Renal cortex interstitium (tissue), 11 donors: ENCODE measurements at regions not wholly inside any gene's neighbourhood (a gene's known extent, or its start where the extent isn't known, plus 50 kb on each side); places are given as distances from the start of the nearest gene placed in this dataset.
"Not testable (repeated sequence)": the region's sequence is repeated elsewhere in the genome, so short reads cannot be mapped to it uniquely, and the experiment has no call there.

Experiments
- DNase-seq, 11 donors: peaks; one replicate each; pipeline ENCODE4 v3.0.0-alpha.2; 2013; ENCODE audit warnings: low read depth in 9 of 11, low spot score in 4 of 11; ENCODE audit errors: extremely low read depth in 1 of 11

DNA sequence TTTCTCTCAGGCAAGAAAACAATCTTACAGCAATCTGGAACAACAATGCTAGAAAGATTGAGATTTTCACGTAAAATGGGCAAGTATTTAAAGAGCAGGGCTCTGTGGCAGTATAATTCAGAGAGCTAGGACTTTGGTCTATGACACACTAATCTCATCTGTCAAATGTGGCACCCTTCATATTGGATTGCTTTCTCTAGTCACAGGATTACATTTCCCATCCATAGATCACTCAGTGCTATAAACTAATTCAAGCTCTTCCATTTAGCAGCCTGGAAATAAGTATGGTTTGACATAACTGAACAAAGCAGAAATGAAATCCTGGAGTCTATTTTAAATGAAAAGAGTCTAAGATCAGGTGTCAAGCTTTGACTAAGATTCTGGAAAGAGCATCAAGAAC is 263.1 kb upstream of the TMPRSS15 start:
- DNase-seq, result no peak

DNA sequence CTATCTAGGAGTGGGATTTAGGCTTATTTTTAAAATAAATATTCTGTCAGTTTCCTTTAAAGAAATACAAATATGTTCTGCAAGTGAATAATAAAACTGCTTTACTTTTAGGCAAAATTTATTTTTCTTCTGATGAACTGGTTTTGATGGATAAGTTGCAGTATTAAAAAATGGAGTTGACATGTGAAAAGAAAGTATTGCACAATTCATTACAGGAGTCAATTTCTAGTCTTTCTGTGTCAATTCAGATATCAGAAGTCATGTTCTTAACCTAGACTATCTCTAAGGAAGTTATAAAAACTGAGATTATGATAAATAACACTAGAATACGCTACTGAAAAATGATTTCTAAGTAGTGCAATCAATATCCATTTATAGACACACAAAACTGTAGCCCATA is 270.2 kb upstream of the TMPRSS15 start:
- DNase-seq, result no peak

GRCh38 chr21:18677632-18678031 is 274.0 kb upstream of the TMPRSS15 start:
- no peak for DNase-seq

- no peak for DNase-seq
These were observed 302.4 kb upstream of the TMPRSS15 start for GRCh38 chr21:18705971-18706370.

GRCh38 chr21:18711662-18712061 is 308.1 kb upstream of the TMPRSS15 start:
- no peak for DNase-seq

GRCh38 chr21:18715606-18716005 is 312.0 kb upstream of the TMPRSS15 start:
- DNase-seq, result no peak

DNA sequence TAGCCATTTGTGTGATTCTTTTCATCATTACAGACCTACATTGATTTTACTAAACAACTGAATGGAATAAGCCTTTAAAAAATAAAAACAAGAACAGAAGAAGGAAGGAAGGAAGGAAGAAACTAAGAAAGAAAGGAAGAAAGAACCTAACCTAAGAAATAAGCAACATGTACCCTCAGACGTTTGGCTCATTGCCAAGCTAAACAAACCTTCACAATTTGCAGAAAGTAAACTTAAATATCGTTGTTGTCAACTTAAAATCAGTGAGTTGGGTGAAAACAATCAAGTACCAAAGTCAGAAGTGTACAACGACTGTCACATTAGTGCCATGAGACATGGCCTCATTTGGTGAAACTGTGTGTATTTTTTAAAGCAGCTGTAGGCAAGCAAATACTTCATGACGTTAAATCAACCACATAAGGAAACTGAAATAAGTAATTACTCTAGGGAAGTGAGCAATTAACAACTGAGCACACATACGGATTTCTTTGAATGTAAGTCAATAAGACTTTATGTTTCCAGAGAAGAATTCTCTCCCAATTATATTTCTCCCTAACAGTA is 313.1 kb upstream of the TMPRSS15 start:
- DNase-seq, result peak in 1 of 11 donors; percentile 1

DNA sequence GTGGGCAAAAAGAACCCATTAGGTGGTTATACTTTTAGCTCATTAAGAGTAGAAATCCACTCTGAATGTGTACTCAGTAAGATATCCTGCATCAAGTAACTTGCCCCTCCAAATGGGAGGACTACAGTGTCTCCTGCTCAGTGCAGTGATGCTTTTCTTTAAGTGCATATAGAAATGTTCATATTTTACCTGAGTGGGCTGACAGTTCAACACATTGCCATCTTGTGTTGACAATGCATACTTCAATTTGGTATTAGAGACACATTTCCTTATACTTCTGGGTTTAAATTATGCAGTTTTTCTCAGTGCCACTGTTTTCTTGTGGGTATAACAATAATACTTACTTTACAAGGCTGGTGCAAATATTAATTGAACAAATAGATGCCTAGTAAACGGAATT is 318.6 kb upstream of the TMPRSS15 start:
- DNase-seq, result no peak

- no peak for DNase-seq
These were observed 319.6 kb upstream of the TMPRSS15 start for GRCh38 chr21:18723171-18723570.

DNA sequence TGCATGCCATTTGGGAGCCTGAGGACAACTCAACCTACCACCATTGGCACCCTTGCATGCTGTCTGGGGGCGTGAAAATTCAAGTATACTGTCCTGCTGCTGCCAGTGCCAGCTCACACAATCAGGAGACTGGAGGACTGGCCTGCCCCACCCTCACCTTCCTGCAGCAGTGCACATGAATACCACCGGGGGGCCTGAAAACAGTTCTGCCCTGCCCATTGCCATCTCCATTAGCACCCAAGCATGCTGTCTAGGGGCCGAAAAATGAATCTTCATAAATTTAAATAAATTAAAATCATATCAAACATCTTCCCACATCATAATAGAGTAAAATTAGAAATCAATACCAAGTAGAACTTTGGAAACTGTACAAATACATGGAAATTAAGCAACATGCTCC is 322.1 kb upstream of the TMPRSS15 start:
- no peak for DNase-seq

- DNase-seq, result no peak
These were observed 338.4 kb upstream of the TMPRSS15 start for GRCh38 chr21:18741954-18742353.

- peak in 1 of 11 donors; percentile 4 for DNase-seq
These were observed 339.9 kb upstream of the TMPRSS15 start for GRCh38 chr21:18743531-18743930.

- no peak for DNase-seq
These were observed 341.3 kb upstream of the TMPRSS15 start for GRCh38 chr21:18744840-18745239.

GRCh38 chr21:18752894-18753293 is 349.3 kb upstream of the TMPRSS15 start:
- DNase-seq, result not testable (repeated sequence)

- DNase-seq, result not testable (repeated sequence)
These were observed 352.7 kb upstream of the TMPRSS15 start for GRCh38 chr21:18756272-18756671.

DNA sequence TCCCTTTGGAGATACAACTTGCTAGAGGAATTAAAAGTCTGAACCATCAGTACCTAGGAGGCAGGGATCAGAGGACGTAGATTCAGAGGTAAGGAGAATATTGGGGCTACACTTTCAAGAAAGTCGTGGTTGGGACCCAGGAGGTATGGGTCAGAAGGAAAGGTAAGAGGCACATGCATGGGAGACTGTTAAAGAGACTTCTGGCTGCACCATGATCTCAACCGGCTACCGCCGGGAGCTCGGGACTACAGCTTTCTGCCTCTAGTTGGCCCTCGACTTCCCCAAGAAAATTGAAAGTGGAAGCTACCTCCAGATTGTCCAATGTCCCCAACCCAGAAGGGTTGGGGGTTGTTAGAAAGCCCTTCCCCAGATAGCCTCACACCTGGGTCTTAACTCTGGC is 355.7 kb upstream of the TMPRSS15 start:
- DNase-seq, result no peak

- no peak for DNase-seq
These were observed 356.2 kb upstream of the TMPRSS15 start for GRCh38 chr21:18759751-18760161.

DNA sequence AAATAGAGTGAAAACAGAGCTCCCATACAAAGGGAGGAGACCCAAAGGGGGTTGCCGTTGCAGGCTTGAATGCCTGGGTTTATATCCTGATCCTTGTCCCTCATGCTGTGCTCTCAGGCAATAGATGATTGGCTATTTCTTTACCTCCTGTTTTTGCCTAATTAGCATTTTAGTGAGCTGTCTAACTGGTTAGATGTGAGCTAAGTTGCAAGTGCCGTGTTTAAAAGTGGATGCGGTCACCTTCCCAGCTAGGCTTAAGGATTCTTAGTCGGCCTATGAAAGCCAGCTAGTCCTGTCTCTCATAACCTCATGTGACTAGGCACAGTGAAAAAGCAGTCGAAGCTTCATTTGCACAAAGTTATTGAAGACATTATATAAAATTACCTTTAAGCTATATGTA is 356.7 kb upstream of the TMPRSS15 start:
- no peak for DNase-seq

DNA sequence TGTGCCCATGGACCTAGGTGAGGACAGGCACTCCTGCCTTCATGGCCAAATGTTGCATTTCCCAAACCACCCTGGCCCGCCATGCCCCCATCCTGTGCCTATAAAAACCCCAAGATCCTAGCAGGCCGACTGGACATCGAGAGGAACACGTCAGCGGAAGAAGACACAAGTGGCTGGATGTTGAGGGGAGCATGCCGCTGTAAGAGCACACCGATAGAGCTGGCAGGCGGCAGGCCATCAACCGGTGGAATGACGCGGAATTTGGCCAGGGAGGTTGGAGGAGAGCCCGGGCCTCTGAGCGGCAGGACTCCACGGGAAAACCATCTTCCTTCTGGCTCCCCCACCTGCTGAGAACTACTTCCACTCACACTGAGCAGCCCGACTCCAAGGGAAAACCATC is 361.1 kb upstream of the TMPRSS15 start:
- no peak for DNase-seq

DNA sequence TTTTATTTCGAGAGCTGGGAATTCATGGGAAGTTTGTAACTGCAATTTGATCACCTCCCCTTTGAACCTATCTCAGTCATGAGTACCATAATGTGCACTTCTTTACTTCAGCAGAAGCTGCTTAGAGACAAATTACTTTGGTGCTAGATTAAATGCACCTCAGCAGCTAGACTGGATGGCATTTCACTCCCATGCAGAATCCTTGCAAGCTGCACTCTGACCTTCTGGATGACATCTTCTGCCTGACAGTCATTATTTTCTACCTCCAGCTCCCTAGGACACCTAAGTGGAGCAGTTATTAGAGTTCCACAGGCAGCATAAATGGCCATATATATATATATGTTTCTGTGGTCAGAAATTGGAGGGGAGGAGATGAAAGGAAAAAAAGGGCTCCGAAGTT is 366.0 kb upstream of the TMPRSS15 start:
- no peak for DNase-seq

GRCh38 chr21:18771845-18772380 is 368.3 kb upstream of the TMPRSS15 start:
- no peak for DNase-seq
